ENCODE measurements at regions not wholly inside any gene's neighbourhood (a gene's known extent, or its start where the extent isn't known, plus 50 kb on each side); places are given as distances from the start of the nearest gene placed in this dataset.
A peak's percentile ranks its signal among the peaks of the same experiment; 100 is the strongest.
"Not testable (repeated sequence)": the region's sequence is repeated elsewhere in the genome, so short reads cannot be mapped to it uniquely, and the experiment has no call there.

DNA sequence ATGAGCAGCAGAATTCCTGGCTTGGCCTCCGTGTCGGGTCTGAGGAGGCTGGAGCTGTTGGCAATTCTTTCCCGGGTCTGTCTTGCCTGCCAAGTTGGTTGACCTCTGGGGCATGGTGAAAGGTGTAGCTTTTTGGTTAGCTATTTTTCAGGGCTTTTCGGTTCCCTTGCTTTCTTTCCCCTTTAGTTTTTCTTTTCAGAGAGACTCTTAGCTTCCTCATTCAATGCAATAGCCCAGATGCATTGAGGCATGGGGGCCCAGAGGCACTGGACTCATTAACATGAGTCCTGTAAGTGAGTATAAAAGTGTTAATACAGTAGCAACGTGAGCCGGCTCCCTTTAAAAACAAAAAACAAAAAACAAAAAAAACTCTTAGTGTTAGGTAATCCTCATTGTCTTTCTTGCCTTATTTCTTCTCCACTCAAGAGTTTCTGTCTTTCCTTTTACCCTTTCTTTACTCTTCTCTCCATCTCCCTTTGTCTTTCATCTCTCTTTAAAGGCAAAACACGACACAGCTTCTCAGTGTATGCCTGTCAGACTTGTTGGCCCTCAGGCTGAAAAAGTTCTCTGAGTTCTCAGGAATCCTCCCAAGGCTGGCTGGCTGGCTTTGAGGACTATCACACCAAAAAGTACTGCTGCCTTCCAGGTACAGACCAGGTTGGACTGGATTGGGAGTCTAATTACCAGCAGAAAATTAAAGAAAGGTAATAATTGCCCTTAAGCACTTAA lies 289.9 kb upstream of the TUT7 start:
- DNase-seq (ENCODE audit: extremely low spot score, insufficient read length, low read depth) (no peak), FAIRE-seq (no peak)

DNA sequence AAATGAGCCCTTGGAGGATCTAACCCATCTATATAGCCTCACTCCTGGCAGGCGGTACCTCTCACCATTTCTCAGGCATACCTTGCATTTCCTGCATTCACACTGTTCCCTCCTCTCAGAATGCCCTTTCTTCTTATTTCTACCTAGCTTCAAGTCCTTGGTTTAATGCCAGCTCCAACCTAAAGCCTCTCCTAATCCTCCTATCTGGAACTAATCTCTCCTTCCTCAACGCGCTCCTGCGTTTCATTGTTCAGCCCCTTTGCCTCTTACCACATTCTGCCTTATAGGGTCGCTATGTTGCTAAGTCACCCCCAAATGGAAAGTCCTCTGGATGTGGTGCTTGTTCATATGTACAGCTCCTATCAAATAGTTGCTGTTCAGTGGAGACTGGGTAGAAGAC lies 288.5 kb upstream of the TUT7 start:
- FAIRE-seq (no peak), DNase-seq (ENCODE audit: extremely low spot score, insufficient read length, low read depth) (no peak)

DNA sequence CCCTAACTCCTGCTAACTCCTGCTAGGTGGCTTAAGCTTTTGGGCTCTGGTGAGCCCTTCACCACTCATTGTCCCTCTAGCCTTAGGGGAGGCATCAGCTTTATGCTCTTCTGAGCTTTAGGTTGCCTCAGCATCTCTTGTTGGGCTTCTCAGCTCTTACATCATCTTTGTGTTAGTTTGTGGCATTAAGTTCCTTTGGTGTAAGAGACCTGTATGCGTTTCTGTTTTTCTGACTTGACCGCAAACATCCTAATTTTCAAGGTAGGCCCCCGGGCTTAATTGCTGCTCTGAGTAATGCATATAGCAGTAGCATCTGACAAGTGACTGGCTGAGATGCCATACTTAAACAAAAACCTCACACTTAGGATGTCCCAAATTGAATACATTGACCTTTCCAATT lies 287.8 kb upstream of the TUT7 start:
- no peak for DNase-seq (ENCODE audit: extremely low spot score, insufficient read length, low read depth)
- FAIRE-seq = no peak

DNA sequence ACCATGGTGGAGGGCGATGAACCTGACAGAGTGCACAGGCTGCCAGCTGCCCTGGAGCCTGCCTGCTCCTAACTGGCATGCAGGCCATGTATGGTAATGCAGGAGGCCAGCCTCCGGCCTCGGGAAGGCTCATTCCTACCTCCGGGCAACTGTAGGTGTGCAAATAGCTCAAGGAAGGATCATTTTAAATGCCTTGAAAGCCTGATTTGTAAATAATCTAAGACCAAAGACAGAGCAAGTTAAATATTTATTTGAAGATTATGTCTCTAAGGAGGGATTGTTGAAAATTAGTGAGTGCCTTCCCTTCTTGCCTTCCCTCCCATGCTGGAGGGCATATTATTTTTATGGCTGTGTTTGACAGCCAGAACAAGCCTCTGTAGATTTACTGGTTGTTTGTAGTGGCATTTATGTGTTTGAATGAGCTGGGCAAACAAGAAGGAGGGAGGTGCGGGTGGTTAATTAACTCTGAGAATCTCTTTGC lies 285.7 kb upstream of the TUT7 start:
- FAIRE-seq (no peak), DNase-seq (ENCODE audit: extremely low spot score, insufficient read length, low read depth) (no peak)

DNA sequence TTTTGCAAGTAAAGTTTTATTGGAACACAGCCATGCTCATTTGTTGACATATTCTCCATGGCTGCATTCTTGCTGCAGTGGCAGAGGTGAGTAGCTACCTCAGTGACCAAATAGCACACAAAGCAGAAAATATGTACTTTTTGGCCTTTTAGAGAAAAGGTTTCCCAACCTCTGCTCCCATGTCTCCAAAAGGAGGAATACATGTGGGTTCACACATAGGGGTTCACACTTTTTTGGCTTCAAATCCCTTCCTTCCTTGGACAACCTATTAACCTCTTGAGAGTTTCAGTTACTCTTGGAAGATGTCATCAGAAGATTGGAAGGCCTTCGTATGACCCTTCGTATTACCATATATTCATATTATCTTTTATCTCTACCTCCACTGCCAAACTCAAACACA lies 285.1 kb upstream of the TUT7 start:
- FAIRE-seq (no peak), DNase-seq (ENCODE audit: extremely low spot score, insufficient read length, low read depth) (no peak)

DNA sequence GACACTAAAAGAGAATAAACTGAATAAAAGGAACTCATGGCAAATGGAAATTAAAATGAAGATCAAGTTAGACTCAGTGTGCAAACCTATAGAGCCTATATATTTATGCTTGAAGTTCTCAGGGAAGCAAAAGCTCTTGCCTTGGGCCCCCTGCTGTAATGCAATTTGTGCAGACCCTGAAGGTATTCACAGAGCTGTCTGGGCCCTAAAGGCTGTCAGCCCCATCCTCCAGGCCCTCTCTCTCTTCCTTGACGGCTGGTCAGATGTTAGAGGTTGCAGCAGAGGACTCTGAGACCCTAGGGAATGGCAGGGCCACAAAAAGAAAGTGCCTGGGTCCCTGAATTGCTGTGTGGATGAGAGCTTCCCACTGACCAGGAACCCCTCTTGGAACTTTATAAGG lies 283.9 kb upstream of the TUT7 start:
- FAIRE-seq (no peak), DNase-seq (ENCODE audit: extremely low spot score, insufficient read length, low read depth) (no peak)

DNA sequence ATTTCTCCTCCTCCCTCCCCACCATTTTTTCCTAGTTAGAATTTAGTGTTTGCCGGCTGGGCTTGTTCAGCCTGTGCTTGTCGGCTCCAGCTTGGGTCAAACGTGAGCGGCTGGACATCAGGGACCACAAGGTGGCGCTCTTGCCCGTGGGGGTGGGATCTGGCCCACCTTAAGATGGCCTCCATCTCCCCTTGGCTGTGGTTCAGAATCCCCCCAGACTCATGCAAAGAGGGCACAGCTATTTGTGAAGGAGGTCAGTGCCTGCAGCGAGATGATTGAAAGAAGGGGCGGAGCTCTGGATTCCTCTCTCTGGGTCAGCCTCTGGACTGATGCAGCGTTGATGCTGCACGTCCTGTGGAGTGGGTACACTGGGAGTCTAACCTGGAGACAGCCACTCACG lies 283.3 kb upstream of the TUT7 start:
- DNase-seq (ENCODE audit: extremely low spot score, insufficient read length, low read depth) = no peak
- no peak for FAIRE-seq

DNA sequence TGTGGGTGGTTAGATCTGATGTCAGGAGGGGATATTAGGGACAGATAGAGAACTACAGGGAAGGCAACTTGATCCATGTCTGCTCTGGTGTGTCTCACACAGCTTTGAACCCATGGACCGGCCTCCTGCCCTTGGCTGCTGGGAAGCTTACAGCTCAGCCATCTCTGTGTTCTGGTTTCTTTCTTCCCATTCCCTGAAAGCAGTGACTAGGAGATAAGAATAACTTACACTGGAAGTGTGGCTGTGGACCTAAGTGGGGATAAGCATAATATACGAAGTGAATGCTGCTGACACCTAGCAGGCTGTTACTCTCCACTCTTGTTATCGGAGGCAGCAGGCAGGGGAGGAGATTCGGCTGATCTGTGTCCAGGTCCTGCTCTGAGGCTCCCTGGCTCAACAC lies 282.3 kb upstream of the TUT7 start:
- FAIRE-seq = no peak

DNA sequence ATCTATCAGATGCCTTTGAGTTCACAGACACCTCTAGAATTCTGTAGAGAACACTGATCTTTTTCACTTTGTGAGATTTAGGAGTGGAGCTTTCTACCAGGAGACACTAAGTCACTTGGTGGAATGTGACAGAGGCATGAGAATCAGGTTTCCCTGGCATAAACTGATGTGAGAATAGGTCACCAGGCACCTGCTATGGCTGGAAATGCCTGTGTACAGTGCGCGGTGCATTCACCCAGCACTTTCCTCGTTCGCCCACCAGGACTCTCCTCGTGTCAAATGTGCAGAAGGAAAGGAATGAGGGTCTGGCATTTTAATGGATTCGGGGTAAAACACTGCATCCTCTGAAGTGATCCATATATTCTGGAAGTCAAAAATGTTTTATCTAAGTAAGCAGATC lies 281.8 kb upstream of the TUT7 start:
- no peak for FAIRE-seq

More for the DNA sequence above, 282.3 kb upstream of the TUT7 start:
- no peak for DNase-seq (ENCODE audit: extremely low spot score, insufficient read length, low read depth)

DNA sequence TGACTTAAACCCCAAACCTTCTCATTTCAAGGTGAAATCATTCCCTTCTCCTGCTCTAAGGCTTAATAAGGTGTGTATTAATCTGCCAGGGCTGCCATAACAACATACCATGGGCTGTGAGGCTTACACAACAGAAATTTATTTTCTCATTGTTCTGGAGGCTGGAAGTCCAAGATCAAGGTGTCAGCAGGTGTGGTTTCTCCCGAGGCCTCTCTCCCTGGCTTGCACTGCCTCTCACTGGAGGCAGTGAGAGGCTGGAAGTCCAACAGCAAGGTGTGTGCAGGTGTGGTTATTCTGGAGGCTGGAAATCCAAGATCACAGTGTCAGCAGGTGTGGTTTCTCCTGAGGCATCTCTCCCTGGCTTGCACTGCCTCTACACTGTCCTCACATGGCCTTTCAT lies 280.3 kb upstream of the TUT7 start:
- FAIRE-seq = no peak
- no peak for DNase-seq (ENCODE audit: extremely low spot score, insufficient read length, low read depth)

More for the DNA sequence above, 281.8 kb upstream of the TUT7 start:
- DNase-seq (ENCODE audit: extremely low spot score, insufficient read length, low read depth) = no peak

DNA sequence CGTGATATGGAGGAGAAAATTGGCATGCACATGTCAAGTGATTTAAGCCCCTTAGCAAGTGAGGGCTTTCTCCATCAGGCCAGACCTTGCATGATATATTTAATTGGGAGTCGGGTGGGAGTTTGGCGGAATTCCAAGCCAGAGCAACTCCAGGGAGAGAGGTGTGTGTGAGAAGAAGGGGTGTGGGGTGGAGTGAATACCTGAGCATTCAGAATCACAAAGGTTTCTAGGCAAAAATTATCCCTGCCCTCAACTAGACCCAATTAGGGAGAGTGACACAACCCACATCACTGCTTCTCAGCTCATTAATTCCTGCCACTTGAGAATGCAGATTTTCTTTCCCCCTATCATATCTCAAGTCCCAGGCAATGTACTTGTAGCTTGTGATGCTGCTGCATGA lies 279.7 kb upstream of the TUT7 start:
- DNase-seq (ENCODE audit: extremely low spot score, insufficient read length, low read depth) (no peak), FAIRE-seq (no peak)

DNA sequence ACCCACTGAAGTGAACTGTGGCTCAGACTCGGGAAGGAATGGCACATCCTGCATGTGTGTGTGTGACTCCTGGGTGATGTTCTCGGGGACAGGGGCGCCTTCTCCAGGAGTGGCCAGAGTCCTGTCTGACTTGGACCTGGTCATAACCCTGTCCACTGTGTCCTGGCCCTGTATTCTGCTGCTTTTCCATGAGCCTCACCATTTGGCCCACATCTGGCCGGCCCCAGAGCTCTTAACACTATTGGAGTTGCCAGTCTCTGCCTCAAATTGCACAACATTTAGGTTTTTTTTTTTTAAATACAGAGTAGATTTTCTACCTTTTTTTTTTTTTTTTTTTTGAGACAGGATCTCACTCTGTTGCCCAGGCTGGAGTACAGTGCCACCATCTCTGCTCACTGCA lies 278.3 kb upstream of the TUT7 start:
- FAIRE-seq (no peak), DNase-seq (ENCODE audit: extremely low spot score, insufficient read length, low read depth) (no peak)

DNA sequence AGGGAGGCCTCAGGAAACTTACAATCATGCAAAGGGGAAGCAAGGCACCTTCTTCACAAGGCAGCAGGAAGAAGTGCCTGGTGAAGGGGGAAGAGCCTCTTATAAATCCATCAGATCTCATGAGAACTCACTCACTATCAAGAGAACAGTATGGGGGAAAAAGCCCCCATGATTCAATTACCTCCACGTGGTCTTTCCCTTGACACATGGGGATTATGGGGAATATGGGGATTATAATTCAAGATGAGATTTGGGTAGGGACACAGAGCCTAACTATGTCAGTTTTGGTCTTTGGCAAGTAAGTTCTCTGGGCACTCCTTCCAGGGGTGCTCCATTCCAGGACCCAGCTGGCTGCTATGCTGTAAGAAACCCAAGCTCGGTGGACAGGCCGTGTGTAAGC lies 275.3 kb upstream of the TUT7 start:
- FAIRE-seq (no peak), DNase-seq (ENCODE audit: extremely low spot score, insufficient read length, low read depth) (no peak)

DNA sequence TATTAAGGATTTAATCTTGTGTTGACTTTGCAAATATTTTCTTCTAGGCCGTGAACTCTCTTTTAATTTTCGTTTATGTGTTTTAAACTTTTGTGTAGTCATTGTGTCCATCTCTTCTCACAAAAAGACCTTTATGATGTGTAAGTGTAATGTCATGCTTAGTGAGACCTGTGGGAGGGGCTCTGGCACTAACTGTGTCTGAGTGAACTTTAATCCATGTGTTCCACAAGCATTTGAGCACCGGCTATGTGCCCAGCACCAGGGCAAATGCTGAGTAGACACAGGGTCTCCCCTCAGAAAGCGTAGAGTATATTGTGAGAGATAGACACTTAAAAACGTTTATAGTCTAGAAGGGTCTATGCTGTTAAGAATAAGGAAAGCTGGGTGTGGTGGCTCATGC lies 272.6 kb upstream of the TUT7 start:
- FAIRE-seq (no peak), DNase-seq (ENCODE audit: extremely low spot score, insufficient read length, low read depth) (no peak)

DNA sequence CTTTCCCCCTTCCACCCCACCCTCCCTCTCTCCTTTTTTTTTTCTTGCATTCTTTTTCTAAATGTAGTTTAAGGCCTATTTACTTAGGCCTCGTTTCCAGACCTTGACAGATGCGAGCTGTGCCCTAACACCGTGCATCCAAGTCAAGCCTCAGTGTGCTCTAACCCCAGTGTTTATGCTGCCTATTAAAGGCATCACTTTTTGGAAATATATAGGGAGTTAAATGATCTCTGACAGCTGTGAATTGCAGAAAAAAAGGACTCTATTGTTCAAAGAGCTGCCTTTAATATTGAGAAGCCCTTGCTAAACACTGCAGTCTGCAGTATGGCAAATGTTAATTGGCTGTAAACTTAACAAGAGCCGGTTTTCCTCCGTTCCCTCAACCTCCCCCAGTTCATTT lies 270.4 kb upstream of the TUT7 start:
- no peak for FAIRE-seq
- DNase-seq (ENCODE audit: extremely low spot score, insufficient read length, low read depth) = no peak

DNA sequence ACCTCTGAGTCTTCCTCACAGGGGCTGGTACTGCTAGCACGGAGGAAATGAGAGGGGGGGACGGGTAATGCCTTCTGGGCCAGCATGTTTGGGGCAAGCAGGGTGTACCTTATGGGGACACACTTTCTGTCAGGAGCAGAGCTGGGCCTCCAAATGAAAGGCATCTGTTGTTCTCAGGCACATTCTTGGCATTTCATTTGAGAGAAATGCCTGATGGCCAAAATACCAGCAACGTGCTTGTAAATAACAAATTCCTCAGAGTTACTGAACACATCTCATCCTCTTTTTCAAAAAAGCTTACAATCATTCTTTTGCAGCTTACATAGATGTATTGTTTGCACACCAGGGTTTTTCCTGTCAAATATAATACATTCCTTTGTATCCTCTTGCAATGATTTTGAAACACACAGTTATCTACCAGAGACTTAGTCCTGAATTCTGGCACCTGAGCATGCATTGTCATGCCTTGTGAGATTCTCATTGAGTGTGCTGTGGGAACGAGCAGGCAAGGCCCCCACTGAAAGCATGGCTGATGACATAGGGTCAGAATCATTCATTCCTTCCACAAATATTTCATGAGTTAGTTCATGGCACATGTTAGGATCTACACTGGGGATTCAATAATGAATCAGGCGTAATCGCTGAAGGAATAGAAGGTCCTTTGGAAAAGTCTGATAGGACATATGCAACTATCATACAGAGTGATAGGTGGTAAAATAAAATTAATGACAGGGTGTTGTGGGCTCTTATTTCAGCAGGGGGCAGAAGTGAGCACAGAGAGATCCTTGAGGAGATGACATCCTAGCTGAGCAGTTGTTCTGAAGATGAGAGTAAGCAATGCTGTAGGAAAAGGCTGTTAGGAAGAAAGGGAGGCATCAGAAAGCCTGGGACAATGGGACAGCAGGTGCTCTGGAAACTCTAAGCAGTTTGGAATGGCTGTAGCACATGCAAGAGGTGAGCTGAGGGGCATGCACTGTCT lies 260.9 kb upstream of the TUT7 start:
- DNase-seq (ENCODE audit: extremely low spot score, insufficient read length, low read depth) (no peak), FAIRE-seq (peak; percentile 24)

DNA sequence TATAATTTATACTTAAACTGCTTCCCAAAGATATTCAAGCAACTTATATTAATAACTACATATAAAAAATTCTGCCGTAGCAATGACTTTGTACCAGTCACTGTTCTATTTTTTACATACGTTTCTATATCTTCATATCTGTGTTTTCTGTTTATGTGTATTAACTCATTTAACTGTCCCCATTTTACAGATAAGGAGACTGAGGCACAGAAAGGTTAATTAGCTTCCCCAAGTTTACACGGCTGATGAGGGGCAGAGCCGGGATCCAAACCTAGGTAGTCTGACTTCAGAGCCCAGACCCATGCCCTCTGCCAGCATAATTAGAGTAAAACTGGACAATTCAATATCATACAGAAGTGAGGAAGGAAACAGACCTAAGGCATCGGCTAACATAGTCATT lies 259.7 kb upstream of the TUT7 start:
- FAIRE-seq (no peak), DNase-seq (ENCODE audit: extremely low spot score, insufficient read length, low read depth) (no peak)

DNA sequence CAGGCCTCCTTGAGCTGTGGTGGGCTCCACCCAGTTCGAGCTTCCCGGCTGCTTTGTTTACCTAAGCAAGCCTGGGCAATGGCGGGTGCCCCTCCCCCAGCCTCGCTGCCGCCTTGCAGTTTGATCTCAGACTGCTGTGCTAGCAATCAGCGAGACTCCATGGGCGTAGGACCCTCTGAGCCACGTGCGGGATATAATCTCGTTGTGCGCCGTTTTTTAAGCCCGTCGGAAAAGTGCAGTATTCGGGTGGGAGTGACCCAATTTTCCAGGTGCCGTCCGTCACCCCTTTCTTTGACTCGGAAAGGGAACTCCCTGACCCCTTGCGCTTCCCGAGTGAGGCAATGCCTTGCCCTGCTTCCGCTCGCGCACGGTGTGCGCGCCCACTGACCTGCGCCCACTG lies 257.3 kb upstream of the TUT7 start:
- not testable (repeated sequence) for DNase-seq (ENCODE audit: extremely low spot score, insufficient read length, low read depth); FAIRE-seq

DNA sequence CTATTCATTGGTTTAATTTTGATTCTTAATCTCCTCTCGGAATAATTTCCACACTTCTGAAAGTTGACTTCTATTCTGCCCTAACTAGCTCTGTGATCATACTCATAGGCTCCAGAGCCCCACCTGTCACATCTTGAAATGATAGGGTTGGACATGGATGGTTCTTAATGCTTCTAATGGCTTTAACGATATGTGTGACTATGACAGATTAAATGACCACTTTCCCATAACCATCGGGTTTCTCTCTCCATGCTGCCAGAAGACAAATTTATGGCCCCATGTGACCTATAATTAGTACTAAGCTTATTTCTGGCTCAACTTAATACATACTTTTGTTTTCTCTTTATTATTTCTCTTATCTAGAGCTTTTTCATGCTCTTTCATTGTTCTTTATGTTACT lies 251.1 kb upstream of the TUT7 start:
- no peak for FAIRE-seq
- no peak for DNase-seq (ENCODE audit: extremely low spot score, insufficient read length, low read depth)

DNA sequence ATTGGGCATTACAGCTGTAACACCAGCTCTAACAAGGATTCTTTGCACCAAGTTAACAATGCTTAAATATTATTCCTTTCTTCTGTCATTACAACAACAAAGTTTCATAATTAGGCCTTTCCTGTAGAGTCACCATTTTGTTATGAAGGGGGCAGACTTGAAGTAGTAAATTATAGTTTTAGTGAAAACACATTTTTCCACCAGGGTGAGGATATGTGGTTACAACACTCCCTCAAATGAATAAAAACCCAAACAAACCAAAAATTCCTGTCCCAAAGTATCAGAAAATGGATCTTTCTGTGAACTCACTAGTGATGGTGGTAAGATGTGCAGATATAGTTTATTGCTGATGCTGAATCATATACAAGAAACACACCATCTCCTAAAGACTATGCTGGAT lies 250.5 kb upstream of the TUT7 start:
- no peak for FAIRE-seq

DNA sequence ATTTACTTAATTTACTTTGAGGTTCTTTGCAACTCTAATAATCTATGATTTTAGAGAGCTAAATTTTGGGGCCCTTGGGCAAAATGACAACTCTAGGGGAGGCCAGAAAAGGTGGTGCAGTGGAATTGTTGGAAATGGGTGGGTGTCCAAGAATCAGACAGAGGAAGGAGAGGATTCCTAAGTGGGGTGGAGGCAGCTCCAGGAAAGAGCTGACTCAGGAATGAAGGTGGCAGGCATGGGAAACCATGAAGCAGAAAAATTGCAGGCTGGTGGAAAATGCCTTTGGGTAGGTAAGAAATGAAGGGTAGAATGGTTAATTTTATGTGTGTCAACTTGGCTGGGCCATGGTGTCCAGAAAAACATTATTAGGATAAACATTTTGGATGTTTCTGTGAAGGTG lies 248.5 kb upstream of the TUT7 start:
- FAIRE-seq = no peak
- DNase-seq (ENCODE audit: extremely low spot score, insufficient read length, low read depth) = no peak

More for the DNA sequence above, 250.5 kb upstream of the TUT7 start:
- no peak for DNase-seq (ENCODE audit: extremely low spot score, insufficient read length, low read depth)

All from GM18507 (cell line).